AML-193 (cell line): ENCODE measurements at regions not wholly inside any gene's neighbourhood (a gene's known extent, or its start where the extent isn't known, plus 50 kb on each side); places are given as distances from the start of the nearest gene placed in this dataset.
"Not testable (repeated sequence)": the region's sequence is repeated elsewhere in the genome, so short reads cannot be mapped to it uniquely, and the experiment has no call there.

ENCODE experiments used
- DNase-seq, 2 experiments: peaks; one replicate each; lab custom pipeline; 2025; lab: John Stamatoyannopoulos, UW

DNA sequence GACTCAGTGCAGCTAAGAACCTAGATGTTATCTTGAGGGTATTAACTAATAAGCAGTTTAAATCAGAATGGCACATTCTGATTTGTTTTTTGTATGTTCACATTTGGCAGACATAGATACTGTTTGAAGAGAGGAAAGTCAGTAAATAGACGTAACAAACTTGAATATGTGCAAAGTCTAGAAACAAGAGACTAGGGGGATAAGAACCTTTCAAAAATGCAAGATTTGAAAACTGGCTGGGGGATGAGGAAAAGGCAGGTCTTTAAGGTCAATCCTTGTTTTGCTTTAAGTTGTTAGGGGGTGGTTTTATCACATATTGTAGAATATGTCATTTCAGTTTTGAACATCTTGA is 136.5 kb downstream of the ZNF92 start:
- not testable (repeated sequence) for DNase-seq

DNA sequence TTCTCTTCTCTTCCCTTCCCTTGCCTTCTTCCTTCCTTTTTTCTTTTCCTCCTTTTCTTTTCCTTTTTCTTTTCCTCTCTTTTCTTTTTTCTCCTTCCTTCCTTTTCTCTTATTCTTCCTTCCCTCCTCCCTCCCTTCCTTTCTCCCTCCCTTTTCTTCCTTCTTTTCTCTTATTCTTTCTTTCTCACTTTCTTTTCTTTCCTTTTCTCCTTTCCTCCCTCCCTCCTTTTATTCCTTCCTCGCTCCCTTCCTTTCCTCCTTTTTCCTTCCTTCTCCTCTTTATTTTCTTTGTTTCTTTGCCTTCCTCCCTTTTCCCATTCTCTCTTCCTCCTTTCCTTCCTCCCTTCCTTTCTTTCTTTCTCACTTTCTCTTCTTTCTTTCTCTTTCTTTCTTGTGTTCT is 146.1 kb downstream of the ZNF92 start:
- not testable (repeated sequence) for DNase-seq

DNA sequence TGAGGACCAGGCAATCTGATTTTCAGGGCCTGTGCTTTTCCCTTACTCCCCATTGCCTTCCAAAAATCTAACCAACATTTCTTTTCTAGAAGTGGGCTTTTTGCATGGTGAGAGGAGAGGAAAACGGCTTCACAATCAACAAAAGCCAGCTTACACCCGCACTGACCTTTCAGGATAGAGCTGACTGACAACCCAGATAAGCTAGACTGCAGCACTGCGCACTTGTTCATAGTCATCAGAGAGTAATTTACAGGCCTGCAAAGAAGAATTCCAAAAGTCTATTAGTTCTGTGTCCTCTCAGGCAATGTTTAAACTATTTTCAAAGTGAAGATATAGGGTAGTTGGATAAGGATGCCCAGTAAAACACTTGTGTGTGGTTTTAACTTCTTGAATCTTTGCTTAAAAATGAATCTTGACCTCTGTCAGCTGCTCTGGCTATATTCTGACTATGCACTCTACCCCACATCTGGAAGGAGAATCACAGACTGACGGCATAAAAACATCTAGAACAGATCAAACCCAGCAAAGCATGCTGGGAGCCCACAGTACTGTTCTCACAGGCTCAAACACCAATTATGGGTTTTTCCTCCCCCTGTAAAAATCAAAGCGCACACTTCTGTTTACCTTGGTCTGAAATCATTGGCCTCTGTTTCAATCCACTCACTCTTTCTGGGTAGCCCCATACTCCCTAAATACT is 172.0 kb downstream of the ZNF92 start:
- DNase-seq = not testable (repeated sequence)

DNA sequence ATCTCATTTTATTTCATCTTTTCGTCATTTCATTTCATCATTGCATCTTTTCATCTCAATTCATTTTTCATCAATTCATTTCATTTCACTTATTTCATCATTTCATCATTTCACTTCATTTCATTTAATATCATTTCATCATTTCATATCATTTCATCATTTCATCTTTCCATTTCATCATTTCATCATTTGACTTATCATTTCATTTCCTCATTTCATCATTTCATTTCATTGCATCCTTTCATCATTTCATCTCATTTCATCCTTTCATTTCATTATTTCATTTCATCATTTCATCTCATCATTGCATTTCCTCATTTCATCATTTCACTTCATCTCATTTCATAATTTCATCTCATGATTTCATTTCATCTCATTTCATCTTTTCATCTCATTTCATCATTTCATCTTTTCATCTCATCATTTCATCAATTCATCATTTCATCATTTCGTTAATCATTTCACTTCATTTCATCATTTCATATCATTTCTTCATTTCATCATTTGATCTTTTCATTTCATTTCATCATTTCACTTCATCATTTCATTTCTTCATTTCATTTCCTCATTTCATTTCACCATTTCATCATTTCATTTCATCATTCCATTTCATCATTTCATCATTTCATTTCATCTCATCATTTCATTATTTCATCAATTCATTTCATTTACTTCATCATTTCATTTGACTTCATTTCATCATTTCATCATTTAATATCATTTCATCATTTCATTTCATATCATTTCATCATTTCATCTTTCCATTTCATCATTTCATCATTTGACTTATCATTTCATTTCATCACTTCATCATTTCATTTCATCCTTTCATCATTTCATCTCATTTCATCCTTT is 176.2 kb downstream of the ZNF92 start:
- not testable (repeated sequence) for DNase-seq

DNA sequence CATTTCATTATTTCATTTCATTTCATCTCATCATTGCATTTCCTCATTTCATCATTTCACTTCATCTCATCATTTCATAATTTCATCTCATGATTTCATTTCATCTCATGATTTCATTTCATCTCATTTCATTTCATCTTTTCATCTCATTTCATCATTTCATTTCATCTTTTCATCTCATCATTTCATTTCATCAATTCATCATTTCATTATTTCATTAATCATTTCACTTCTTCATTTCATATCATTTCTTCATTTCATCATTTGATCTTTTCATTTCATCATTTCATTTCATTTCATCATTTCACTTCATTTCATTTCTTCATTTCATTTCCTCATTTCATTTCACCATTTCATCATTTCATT is 176.8 kb downstream of the ZNF92 start:
- not testable (repeated sequence) for DNase-seq

DNA sequence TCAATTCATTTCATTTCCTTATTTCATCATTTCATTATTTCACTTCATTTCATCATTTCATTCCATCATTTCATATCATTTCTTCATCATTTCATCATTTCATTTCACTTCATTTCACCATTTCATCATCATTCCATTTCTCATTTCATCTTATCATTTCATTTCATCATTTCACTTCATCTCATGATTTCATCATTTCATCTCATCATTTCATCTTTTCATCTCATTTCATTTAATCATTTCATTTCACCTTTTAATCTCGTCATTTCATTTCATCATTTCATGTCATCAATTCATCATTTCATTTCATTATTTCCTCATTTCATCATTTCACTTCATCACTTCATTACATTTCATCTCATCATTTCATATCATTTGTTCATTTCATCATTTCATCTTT is 177.4 kb downstream of the ZNF92 start:
- not testable (repeated sequence) for DNase-seq

DNA sequence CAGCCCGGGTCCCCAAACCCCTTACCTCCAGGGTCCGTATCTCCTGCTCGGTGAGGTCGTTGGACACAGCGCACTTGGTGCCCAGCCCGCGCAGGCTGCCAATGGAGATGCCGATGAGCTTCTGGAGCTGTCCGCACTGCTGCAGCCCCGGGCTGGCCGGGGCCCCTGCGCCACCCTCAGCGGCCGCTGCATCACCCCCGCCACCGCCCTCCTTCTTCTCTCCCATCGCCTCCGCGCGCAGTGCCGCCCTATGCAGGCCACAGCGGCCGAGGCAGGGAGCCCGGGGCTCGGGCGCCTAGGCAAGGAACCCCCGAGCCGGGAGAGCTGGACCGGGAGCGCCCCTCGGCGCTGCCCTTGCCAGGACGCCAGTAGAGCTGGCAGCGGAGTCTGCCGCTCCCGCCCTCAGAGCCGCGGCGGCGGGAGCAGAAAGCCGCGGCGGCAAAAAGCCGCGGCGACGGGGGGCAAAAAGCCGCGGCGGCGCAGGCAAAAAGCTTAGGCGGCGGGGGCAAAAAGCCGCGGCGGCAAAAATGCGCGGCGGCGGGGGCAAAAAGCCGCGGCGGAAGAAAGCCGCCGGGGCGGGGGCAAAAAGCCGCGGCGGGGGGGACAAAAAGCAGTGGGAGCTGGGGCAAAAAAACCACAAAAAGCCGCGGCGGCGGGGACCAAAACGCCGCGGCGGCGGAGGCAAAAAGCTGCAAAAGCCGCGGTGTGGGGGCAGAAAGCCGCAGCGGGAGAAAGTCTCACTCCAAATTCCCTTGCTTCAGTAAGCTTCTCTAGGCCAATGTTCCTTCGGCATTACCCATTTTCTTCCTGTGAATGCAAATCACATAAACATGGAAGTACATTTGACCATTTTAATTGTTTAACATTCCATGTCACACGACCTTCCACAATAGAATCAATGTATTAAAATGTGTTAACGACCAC is 181.2 kb downstream of the ZNF92 start:
- DNase-seq = not testable (repeated sequence)

DNA sequence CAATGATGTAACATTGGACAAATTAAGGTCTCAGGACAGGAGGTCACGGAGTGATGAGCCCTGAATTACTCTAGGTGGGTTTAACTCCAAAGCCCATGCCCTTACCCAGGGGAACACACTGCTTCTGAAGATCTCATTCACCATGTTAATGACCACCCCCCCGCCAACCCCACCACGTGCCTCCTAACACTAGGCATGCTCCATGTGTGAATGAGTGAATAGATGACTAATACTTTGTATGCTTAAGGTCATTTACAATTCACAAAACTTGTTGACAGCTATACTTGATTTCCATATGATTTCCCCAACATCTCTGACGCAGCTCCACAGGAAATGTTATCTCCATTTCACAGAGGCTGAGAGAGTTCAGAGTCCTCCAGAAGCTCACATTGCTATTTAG is 184.9 kb downstream of the ZNF92 start:
- not testable (repeated sequence) for DNase-seq

DNA sequence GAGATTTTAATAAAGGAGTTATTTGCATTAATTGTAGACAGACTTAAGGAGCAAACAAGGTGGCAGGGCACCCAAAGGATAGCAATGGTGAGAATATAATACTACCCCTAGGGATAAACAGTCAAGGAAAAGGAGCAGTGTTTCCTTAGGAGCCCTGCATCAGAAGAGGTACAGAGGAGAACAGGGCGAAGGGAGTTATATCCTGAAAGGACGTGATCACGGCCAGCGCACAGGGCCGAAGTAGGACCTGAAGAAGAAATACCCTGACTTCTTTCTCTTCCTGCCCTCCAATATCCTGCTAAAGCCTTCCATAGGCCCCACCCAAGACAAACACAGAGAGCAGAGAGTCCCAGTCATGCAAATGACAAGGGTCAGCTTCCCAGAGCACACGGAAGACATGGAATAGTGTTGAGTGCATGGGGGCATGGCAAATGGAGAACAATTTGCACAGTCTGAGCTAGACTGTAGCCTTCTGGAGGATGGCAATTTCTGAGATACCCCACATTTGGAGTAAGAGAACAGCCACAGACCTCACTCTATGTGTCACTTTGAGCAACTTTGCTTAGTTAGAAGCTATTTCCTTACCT is 188.2 kb downstream of the ZNF92 start:
- DNase-seq = not testable (repeated sequence)

DNA sequence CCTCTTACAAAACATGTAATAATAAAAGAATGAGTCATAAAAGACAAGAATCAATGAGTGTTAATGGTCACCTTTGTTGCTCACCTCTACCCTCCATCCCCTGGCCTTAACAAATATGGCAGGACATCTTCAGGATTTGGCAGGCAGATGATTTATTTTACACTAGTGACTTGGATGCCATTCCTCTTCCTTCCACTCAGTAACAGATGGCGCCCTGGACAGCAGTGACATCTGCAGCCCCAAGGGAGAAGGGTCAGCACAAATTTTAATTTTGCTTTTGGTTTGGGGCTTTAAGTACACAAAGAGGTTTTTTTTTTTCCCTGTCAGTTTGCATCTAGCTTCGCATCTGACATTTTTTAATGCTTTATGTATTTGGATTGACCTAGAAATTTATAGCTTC is 188.9 kb downstream of the ZNF92 start:
- not testable (repeated sequence) for DNase-seq

DNA sequence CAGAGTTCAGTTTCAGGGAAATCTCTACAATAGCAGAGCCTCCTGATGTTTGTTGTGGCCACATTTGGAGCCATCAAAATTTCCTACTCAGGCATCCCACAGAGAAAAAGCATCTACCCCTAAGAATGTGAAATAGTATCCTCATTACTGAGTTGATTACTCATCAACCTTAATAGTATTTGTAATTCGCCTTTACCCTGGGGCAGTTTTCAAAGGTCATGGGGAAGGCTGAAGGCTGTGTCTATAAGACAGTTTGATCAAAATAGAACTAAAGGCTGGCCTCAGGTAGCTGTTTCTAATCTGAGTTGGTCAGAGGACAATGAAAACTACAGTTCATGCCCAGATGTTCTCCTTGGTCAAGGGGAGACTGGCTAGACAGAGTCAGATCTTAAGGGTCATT is 189.7 kb downstream of the ZNF92 start:
- DNase-seq = not testable (repeated sequence)

DNA sequence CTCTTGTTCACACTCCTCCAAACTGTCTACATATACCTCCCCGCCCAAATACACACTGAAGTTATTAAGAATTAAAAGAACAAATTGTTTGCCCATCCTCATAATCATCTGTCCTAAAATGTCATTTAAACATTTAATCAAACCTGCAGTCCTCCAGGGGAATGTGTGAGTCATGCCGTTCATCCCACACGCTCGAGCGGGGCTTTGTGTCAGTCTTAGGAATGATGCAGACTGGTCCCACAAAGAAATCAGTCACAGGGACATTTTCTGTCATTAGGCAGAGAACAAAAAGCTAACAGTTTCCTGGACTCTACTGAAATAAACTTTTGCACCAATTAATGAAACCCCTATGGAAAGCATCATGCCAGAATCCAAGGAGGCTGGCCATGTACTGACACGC is 194.6 kb downstream of the ZNF92 start:
- DNase-seq = not testable (repeated sequence)

DNA sequence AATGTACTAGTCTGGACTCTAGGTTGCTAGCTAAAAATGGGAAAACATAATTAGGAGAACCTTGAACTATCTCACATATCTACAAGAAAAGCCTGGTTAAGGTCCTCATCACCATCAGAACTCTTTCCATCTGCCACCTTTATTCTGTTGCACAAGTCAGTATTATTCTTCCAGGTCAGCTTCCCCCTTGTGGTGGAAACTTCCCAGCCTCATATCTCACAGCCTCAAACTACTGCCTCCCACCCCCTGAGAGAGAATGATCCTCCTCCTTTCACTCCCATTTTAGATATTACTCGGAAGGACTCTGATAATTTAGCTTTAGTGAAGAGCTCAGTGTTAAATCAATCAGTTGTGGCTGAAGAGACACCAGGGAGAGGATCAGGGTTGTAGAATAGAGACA is 197.3 kb downstream of the ZNF92 start:
- not testable (repeated sequence) for DNase-seq

DNA sequence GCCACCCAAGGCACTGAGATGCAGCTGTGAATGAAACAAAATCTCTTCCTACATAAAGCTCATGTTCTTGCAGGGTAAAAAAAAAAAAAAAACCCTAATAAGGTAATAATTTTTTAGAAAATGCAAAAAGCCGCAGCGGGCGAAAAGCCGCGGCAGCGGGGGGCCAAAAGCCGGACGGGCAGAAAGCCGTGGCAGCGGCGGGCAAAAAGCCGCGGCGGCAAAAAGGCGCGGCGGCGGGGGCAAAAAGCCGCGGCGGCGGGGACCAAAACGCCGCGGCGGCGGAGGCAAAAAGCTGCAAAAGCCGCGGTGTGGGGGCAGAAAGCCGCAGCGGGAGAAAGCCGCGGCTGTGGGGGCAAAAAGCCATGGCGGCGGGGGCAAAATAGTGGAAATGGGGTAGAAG is 198.9 kb downstream of the ZNF92 start:
- not testable (repeated sequence) for DNase-seq

DNA sequence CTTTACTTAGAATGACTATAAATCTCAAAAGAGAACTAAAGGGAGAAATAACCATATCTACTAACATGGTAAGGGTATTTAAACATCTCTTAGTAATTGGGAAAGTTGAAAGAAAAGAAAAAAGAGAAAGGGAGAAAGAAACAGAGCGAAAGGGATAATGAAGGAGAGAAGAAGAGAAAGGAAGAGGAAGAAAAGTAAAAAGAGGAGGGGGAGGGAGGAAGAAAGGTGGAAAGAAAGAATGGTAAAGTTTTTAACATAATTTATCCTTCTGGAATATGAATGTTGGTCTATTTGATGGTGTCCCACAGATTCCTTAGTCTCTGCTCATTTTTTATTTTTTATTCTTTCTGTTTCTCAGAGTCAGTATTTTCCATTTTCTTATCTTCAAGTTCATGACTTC is 202.7 kb downstream of the ZNF92 start:
- DNase-seq = not testable (repeated sequence)

DNA sequence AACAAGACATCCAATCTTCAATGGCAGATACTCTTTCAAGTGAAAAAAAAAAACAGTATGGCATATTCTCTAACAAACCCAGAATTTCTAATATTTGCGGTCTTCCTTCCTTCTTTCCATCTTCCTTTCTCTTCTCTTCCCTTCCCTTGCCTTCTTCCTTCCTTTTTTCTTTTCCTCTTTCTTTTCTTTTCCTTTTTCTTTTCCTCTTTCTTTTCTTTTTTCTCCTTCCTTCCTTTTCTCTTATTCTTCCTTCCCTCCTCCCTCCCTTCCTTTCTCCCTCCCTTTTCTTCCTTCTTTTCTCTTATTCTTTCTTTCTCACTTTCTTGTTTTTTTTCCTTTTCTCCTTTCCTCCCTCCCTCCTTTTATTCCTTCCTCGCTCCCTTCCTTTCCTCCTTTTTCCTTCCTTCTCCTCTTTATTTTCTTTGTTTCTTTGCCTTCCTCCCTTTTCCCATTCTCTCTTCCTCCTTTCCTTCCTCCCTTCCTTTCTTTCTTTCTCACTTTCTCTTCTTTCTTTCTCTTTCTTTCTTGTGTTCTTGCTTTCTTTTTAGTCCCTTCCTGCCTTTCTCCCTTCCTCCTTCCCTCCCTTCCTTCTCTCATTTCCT is 209.0 kb downstream of the ZNF92 start:
- not testable (repeated sequence) for DNase-seq

DNA sequence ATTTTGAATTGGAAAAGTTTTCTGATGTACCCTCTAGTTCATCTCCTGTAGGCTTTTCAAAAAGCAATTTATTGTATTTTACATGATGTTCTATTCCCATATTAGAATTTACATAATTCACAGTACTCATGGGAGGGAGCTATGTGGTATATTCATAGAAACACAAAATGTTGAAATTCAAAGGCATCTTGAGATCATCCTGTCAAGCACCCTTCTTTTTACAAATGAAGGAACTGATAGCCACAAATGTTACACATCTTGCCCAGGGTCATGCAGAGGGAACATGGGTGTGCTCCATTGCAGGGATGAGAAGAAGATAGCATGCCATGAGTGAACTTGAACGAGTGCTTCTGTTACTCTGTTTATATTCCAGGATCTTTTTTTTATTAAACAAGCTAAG is 228.8 kb downstream of the ZNF92 start:
- DNase-seq = not testable (repeated sequence)

DNA sequence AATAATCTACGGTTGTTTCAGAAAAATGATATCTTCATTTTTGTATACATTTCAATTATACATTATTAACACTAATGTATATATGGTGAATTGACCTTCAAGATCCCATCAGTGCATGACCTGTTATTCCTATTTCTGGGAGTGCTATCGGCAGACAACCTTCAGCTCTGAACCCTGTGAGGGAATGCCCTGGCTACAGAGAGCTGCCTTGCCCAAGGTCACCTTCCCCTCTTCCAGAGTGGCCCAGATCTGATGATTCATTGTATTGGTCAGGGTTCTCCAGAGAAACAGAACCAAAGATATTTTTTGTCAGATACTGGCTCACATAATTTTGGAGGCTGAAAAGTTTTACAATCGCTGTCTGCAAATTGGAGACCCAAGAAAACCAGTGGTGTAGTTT is 235.5 kb downstream of the ZNF92 start:
- no peak for DNase-seq

DNA sequence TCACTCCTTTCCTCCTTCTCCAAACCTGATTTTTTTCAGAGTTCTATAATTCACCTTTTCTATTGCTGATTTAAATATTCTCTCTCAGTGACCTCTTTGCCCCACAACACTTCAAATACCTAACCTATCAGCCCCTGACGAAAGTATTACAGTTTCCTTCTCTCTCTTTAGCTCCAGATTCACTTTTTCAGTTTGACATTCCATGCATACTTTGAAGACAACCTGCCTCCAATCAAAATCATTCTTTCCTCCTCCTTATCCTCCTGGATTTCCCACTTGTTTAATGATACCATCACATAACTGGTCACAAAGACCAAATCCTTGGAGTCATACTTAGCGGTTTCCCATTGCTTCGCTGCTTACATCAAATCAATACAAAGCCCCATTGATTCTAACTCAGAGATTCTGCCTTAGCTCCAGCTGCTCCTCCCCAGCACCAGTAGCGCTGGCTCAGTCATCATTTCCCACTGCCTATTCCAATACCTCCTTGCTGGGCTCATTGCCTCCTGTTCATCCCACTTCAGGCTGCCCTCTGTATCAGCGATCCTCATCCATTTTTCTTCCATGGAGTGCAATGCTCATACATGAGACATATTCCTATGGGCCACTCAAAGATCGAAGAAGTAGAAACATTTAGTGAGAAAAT is 240.1 kb downstream of the ZNF92 start:
- DNase-seq = not testable (repeated sequence)

DNA sequence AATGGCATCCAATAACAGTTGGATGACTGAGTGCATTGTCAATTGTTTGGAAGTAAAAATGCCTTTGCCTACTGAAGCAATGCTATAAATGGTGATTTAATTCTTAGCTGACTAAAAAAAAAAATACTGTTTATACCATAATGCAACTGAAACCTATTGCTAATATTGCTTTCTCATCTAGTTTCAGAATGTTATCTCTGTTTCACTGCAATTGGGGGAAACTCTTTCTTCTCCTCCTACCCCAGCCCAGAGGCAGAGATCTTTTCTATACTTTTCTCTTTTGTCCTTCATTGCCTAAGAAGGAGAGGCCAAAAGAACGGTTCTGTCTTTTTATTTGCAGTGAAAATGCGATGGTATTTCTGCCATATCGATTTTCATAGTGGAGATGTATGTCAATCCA is 242.5 kb downstream of the ZNF92 start:
- DNase-seq = not testable (repeated sequence)

DNA sequence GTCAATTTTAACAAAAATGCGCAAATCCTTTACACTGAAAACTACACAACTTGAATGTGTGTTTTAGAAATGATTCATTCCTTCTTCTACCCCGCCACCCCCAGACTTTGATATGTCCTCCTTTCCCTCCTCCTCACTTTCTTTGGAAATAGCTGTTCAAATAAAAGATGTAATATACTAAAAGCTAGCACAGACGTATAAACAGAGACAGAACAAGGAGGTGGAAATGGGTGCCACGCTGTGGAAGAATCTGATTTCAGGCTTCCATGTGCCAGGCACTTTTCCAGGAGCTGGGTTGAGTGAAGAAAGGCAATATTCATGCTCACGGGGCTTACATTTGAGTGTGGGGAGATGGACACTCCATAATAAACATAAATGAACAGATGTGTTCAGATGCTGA is 246.6 kb downstream of the ZNF92 start:
- not testable (repeated sequence) for DNase-seq
